Stimulated activated effector memory CD8-positive, alpha-beta T cell treated with anti-CD3 and anti-CD28 coated beads, Interleukin-12 subunit alpha, Interleukin-12 subunit beta, amount 100 ng/mL, for 72 hours (primary cell): ENCODE measurements at regions not wholly inside any gene's neighbourhood (a gene's known extent, or its start where the extent isn't known, plus 50 kb on each side); places are given as distances from the start of the nearest gene placed in this dataset.
"Not testable (repeated sequence)": the region's sequence is repeated elsewhere in the genome, so short reads cannot be mapped to it uniquely, and the experiment has no call there.

Source experiments
- ATAC-seq: fragments of 150-1000 bp; cut with Tn5 transposase; 2 replicates; pipeline ENCODE4 v1.10.0; 2021
- DNase-seq, 2 donors: peaks; one replicate each; pipeline ENCODE4 v3.0.0; 2021 to 2022; ENCODE audit warnings: low spot score in 2 of 2
- H3K27ac Mint-ChIP-seq: one replicate; pipeline ENCODE4 v1.8.0; 2022; ENCODE audit warnings: mild to moderate bottlenecking, mixed read lengths
- H3K36me3 Mint-ChIP-seq: one replicate; pipeline ENCODE4 v1.8.0; 2022; ENCODE audit warnings: mild to moderate bottlenecking, mixed read lengths
- H3K4me1 Mint-ChIP-seq: one replicate; pipeline ENCODE4 v1.8.0; 2022; ENCODE audit warnings: mixed read lengths
- H3K4me3 Mint-ChIP-seq: one replicate; pipeline ENCODE4 v1.8.0; 2022; ENCODE audit warnings: mild to moderate bottlenecking, mixed read lengths
- H3K9me3 Mint-ChIP-seq: one replicate; pipeline ENCODE4 v1.8.0; 2022; ENCODE audit warnings: mixed read lengths

DNA sequence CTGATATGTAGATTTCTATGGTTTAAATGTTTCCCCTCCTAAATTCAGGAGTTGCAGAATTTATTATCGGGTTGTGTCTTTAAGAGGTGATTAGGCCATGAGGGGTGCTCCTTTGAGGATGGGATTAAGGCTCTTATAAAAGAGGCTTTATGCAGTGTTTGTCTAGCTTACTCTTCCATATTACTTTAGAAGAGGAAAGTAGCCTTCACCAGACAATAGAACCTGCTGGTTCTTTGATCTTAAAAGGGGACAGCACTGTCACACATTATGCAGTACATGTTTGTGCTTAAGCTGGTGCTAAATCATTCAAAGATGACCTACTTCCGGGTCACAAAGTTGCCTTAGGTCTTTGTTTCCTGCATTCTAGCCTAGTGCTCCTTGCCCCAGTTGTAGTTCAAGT is 81.0 kb downstream of the CPXCR1 start:
- no peaks in the 10 kb centered on the region for H3K4me1 Mint-ChIP-seq
- ATAC-seq (no peak), DNase-seq (no peak)
- H3K27ac Mint-ChIP-seq: no peak overlapping the region
- H3K36me3 Mint-ChIP-seq: no peaks in the 10 kb centered on the region
- no peak overlapping the region for H3K4me3 Mint-ChIP-seq
- H3K9me3 Mint-ChIP-seq: no peaks in the 10 kb centered on the region

- no peak for DNase-seq
- no peak for ATAC-seq
- Mint-ChIP-seq H3K4me1 (no peaks in the 10 kb centered on the region), H3K27ac (no peak overlapping the region), H3K4me3 (no peak overlapping the region), H3K9me3 (no peaks in the 10 kb centered on the region), H3K36me3 (no peaks in the 10 kb centered on the region)
Measured at GRCh38 chrX:88830111-88830510, 83.1 kb downstream of the CPXCR1 start.

- H3K4me3 Mint-ChIP-seq, ATAC-seq, H3K36me3 Mint-ChIP-seq, H3K4me1 Mint-ChIP-seq, H3K27ac Mint-ChIP-seq, DNase-seq: not testable (repeated sequence)
- H3K9me3 Mint-ChIP-seq: peaks cover 10% of the 10 kb centered on the region
Measured at GRCh38 chrX:88837721-88838120, 90.7 kb downstream of the CPXCR1 start.

- no peaks in the 10 kb centered on the region for H3K4me1 Mint-ChIP-seq
- peaks cover 10% of the 10 kb centered on the region for H3K9me3 Mint-ChIP-seq
- no peak for ATAC-seq
- H3K4me3 Mint-ChIP-seq: no peak overlapping the region
- no peak overlapping the region for H3K27ac Mint-ChIP-seq
- DNase-seq: no peak
- no peaks in the 10 kb centered on the region for H3K36me3 Mint-ChIP-seq
Measured at GRCh38 chrX:88838392-88838791, 91.4 kb downstream of the CPXCR1 start.

GRCh38 chrX:88843841-88844240 is 96.8 kb downstream of the CPXCR1 start:
- peaks cover 12% of the 10 kb centered on the region for H3K9me3 Mint-ChIP-seq
- H3K36me3 Mint-ChIP-seq, H3K4me1 Mint-ChIP-seq, DNase-seq, ATAC-seq, H3K27ac Mint-ChIP-seq, H3K4me3 Mint-ChIP-seq: not testable (repeated sequence)

DNA sequence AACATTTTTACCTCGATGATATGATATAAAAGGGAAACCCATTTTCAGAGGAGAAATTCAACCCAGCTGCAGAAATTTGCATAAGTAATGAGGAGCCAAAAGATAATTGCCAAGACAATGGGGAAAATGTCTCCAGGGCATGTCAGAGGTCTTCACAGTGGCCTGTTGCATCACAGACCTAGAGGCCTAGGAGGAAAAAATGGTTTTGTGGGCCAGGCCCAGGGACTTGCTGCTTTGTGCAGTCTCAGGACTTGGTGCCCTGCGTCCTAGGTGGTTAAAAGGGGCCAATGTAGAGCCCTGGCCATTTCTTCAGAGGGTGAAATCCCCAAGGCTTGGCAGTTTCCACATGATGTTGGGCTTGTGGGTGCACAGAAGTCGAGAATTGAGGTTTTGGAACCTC is 106.9 kb downstream of the CPXCR1 start:
- no peak for DNase-seq

GRCh38 chrX:88863726-88864125 is 116.7 kb downstream of the CPXCR1 start:
- ATAC-seq: no peak
- no peak for DNase-seq
- no peak overlapping the region for H3K27ac Mint-ChIP-seq
- H3K4me1 Mint-ChIP-seq: no peaks in the 10 kb centered on the region
- no peak overlapping the region for H3K4me3 Mint-ChIP-seq
- H3K36me3 Mint-ChIP-seq: no peaks in the 10 kb centered on the region
- H3K9me3 Mint-ChIP-seq: peaks cover 10% of the 10 kb centered on the region

More for the DNA sequence above, 106.9 kb downstream of the CPXCR1 start:
- H3K36me3 Mint-ChIP-seq: no peaks in the 10 kb centered on the region
- H3K4me1 Mint-ChIP-seq: no peaks in the 10 kb centered on the region
- no peak overlapping the region for H3K27ac Mint-ChIP-seq
- ATAC-seq: no peak
- no peak overlapping the region for H3K4me3 Mint-ChIP-seq
- peaks cover 6% of the 10 kb centered on the region for H3K9me3 Mint-ChIP-seq

DNA sequence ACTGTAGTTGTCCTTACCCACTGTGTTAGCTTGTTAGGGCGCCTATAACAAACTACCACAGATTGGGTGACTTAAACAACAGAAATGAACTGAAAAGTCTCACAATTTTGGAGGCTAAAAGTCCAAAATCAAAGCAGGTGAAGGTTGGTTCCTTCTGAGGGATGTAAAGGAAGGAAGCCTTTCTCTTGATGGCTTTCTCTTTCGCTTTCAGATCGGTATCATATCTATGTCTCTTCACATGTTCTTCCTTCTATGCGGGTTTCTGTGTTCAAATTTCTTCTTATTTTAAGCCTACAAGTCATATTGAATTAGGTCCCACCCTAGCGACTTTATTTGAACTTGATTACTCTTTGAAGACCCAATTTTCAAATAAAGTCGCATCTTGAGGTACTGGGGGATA is 118.6 kb downstream of the CPXCR1 start:
- Mint-ChIP-seq H3K27ac (no peak overlapping the region), H3K36me3 (no peaks in the 10 kb centered on the region)

DNA sequence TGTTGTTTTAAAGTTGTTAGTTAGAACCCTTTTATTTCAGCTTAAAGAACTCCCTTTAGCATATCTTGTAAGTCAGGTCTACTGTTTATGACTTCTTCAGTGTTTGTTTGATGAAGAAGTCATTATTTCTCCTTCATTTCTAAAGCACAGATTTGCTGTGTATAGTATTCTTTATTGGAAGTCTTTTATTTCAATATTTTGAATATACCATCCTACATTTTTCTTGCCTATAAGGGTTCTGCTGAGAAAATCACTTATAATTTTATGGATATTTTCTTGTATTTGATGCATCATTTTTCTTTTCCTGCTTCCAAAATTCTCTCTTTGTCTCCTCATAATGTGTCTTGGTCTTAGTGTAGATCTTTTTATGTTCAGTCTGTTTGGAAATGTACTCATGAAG is 134.5 kb downstream of the CPXCR1 start:
- Mint-ChIP-seq H3K9me3 (peaks cover 2% of the 10 kb centered on the region), H3K4me1 (no peaks in the 10 kb centered on the region), H3K36me3 (no peaks in the 10 kb centered on the region), H3K27ac (no peak overlapping the region), H3K4me3 (no peak overlapping the region)
- DNase-seq (no peak), ATAC-seq (no peak)

More for the DNA sequence above, 118.6 kb downstream of the CPXCR1 start:
- ATAC-seq (no peak), DNase-seq (no peak)
- H3K9me3 Mint-ChIP-seq: peaks cover 10% of the 10 kb centered on the region
- H3K4me1 Mint-ChIP-seq: no peaks in the 10 kb centered on the region
- H3K4me3 Mint-ChIP-seq: no peak overlapping the region

GRCh38 chrX:88883200-88883599 is 136.2 kb downstream of the CPXCR1 start:
- Mint-ChIP-seq H3K36me3 (no peaks in the 10 kb centered on the region), H3K4me1 (no peaks in the 10 kb centered on the region), H3K27ac (no peak overlapping the region), H3K4me3 (no peak overlapping the region), H3K9me3 (peaks cover 2% of the 10 kb centered on the region)
- ATAC-seq: no peak
- no peak for DNase-seq

DNA sequence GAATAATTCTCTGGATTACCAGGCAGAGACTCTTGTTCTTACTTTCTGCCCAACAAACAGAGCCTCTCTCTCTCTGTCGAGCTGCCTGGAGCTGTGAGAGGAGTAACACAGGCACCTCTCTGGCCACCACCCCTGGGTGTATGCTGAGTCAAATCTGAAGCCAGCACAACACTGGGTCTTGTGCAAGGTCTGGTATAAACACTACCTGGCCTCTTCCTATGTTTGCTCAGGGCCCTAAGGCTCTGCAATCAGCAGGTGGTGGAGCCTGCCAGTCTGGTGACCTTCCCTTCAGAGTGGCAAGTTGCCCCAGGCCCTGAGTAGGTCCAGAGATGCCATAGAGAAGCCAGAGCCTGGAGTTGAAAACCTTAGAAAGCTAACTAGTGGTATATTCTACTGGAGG is 139.9 kb downstream of the CPXCR1 start:
- DNase-seq: no peak
- Mint-ChIP-seq H3K4me3 (no peak overlapping the region), H3K9me3 (peaks cover 2% of the 10 kb centered on the region), H3K27ac (no peak overlapping the region), H3K36me3 (no peaks in the 10 kb centered on the region), H3K4me1 (no peaks in the 10 kb centered on the region)
- no peak for ATAC-seq

GRCh38 chrX:88903989-88904718 is 157.1 kb downstream of the CPXCR1 start:
- no peak overlapping the region for H3K4me3 Mint-ChIP-seq
- peaks cover 8% of the 10 kb centered on the region for H3K9me3 Mint-ChIP-seq
- peak; percentile 49 for ATAC-seq
- H3K36me3 Mint-ChIP-seq: no peaks in the 10 kb centered on the region
- H3K4me1 Mint-ChIP-seq: no peaks in the 10 kb centered on the region
- DNase-seq: no peak
- H3K27ac Mint-ChIP-seq: no peak overlapping the region

- H3K4me3 Mint-ChIP-seq: no peak overlapping the region
- no peaks in the 10 kb centered on the region for H3K36me3 Mint-ChIP-seq
- H3K9me3 Mint-ChIP-seq: peaks cover 5% of the 10 kb centered on the region
Measured at GRCh38 chrX:88908056-88908455, 161.0 kb downstream of the CPXCR1 start.

GRCh38 chrX:88937616-88938015 is 190.6 kb downstream of the CPXCR1 start:
- Mint-ChIP-seq H3K4me1 (no peaks in the 10 kb centered on the region), H3K9me3 (peaks cover 4% of the 10 kb centered on the region), H3K4me3 (no peak overlapping the region), H3K27ac (no peak overlapping the region), H3K36me3 (no peaks in the 10 kb centered on the region)
- DNase-seq: no peak
- no peak for ATAC-seq

More at GRCh38 chrX:88908056-88908455, 161.0 kb downstream of the CPXCR1 start:
- no peak for ATAC-seq
- no peaks in the 10 kb centered on the region for H3K4me1 Mint-ChIP-seq
- no peak for DNase-seq
- no peak overlapping the region for H3K27ac Mint-ChIP-seq

DNA sequence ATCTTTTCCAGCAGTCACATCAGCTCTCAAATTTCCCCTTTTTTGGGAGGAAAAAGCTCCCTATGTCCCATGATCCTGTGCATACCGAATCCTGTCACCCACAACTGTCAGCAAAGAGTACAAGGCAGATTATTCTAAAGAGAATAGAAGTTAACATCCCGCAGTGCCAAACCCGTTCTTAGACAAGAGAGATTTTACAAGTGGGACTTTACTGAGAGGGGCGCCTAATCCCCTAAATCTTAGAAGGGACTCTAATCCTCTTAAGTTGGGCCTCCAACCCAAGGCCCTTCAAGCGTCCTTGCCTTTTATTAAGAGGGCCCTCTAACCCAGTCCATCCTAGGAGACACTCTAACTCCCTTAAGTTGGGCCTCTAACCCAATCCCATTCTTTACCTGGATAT is 193.9 kb downstream of the CPXCR1 start:
- ATAC-seq (no peak), DNase-seq (no peak)
- Mint-ChIP-seq H3K36me3 (no peaks in the 10 kb centered on the region), H3K4me3 (no peak overlapping the region), H3K4me1 (no peaks in the 10 kb centered on the region), H3K27ac (no peak overlapping the region), H3K9me3 (peaks cover 4% of the 10 kb centered on the region)

DNA sequence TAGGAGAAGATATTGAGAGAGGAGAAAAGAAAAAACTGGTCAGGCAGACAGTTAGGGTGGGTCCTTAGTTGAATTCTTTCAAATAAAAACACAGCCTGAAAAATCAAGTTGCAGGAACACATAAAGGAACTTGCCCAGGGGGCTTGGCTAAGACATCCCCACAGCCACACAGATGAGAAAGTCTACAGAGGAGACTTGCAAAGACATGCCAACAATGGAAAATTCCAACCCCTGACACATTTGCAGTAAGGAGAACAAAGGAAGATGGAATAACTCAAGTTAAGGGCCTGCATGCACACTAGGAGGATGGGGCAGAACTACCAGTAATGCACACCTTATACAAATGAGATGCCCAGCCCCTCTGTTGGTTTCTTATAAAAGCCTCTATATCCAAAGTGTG is 197.6 kb downstream of the CPXCR1 start:
- Mint-ChIP-seq H3K9me3 (peaks cover 5% of the 10 kb centered on the region), H3K4me3 (no peak overlapping the region), H3K36me3 (no peaks in the 10 kb centered on the region), H3K4me1 (no peaks in the 10 kb centered on the region), H3K27ac (no peak overlapping the region)
- DNase-seq (no peak), ATAC-seq (no peak)
